ENCODE measurements at regions not wholly inside any gene's neighbourhood (a gene's known extent, or its start where the extent isn't known, plus 50 kb on each side); places are given as distances from the start of the nearest gene placed in this dataset.

DNA sequence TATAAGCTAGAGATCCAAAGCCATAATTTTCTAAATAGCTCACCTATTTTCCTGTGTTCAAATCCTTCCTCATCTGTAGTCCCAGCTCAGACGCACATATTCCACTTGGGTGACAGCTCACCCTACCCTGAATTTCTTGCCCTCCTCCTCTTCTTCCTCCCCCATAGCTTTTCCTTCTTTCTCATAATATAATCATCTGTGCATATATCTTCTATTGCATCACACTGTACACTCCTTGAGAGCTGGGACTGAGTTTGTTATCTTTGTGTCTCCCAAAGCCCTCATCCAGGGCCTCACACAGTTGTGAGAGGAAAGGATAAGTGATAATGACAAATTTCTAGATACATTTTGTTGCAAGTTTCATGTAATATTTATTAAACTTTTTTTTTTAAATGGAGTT lies 55.9 kb upstream of the RTN4 start:
- Histone ChIP-seq H3K9ac (ENCODE audit: low read depth, low read length, poor library complexity, severe bottlenecking) (no peak overlapping the region), H2AFZ (ENCODE audit: low read length) (no peak overlapping the region), H3K9me2 (replicated peaks; ENCODE audit: low read depth, low read length) (no peaks in the 10 kb centered on the region), H3K36me3 (ENCODE audit: insufficient read depth, low read length) (no peaks in the 10 kb centered on the region), H3K4me3 (ENCODE audit: low read length, poor library complexity, severe bottlenecking) (no peak overlapping the region), H3F3A (ENCODE audit: low read depth) (no peaks in the 10 kb centered on the region), H3K9me3 (ENCODE audit: insufficient read depth, low read depth, low read length) (no peaks in the 10 kb centered on the region), H4K20me1 (ENCODE audit: insufficient read depth, low read length, poor library complexity, severe bottlenecking) (no peaks in the 10 kb centered on the region), H3K4me2 (ENCODE audit: low read depth, low read length, poor library complexity, severe bottlenecking) (no peak overlapping the region), H3K79me2 (ENCODE audit: insufficient read depth, low read length) (no peaks in the 10 kb centered on the region), H3K4me1 (ENCODE audit: insufficient read depth, low read length, poor library complexity, severe bottlenecking) (peaks cover 2% of the 10 kb centered on the region), H3K27me3 (ENCODE audit: insufficient read depth, low read length, poor library complexity, severe bottlenecking) (no peaks in the 10 kb centered on the region)
- TF ChIP-seq EZH2phosphoT487 (IDR thresholded peaks at IDR 0.05; ENCODE audit: borderline replicate concordance) = no peak
- TF ChIP-seq, protein P1, sequence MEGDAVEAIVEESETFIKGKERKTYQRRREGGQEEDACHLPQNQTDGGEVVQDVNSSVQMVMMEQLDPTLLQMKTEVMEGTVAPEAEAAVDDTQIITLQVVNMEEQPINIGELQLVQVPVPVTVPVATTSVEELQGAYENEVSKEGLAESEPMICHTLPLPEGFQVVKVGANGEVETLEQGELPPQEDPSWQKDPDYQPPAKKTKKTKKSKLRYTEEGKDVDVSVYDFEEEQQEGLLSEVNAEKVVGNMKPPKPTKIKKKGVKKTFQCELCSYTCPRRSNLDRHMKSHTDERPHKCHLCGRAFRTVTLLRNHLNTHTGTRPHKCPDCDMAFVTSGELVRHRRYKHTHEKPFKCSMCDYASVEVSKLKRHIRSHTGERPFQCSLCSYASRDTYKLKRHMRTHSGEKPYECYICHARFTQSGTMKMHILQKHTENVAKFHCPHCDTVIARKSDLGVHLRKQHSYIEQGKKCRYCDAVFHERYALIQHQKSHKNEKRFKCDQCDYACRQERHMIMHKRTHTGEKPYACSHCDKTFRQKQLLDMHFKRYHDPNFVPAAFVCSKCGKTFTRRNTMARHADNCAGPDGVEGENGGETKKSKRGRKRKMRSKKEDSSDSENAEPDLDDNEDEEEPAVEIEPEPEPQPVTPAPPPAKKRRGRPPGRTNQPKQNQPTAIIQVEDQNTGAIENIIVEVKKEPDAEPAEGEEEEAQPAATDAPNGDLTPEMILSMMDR (conservative IDR thresholded peaks at IDR 0.05; ENCODE audit: low read length) = no peak

DNA sequence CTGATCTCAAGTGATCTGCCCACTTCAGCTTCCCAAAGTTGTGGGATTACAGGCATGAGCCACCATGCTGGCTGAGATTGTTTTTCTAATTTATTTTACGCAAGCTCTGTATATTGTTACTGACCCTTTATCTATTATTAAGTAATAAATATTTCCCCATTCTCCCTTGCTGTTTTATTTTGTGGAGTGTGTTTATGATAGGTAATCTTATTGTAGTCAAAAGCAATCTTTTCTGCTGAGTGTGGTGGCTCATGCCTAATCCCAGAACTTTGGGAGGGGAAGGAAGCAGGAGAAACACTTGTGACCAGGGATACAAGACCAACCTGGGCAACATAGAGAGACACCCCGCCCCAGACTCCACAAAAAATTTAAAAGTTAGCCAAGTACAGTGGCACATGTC lies 55.2 kb upstream of the RTN4 start:
- Histone ChIP-seq H3K9me3 (ENCODE audit: insufficient read depth, low read depth, low read length) (no peaks in the 10 kb centered on the region), H3K4me3 (ENCODE audit: low read length, poor library complexity, severe bottlenecking) (no peak overlapping the region), H3K9me2 (replicated peaks; ENCODE audit: low read depth, low read length) (no peaks in the 10 kb centered on the region), H3K27me3 (ENCODE audit: insufficient read depth, low read length, poor library complexity, severe bottlenecking) (no peaks in the 10 kb centered on the region), H3K36me3 (ENCODE audit: insufficient read depth, low read length) (no peaks in the 10 kb centered on the region), H3K79me2 (ENCODE audit: insufficient read depth, low read length) (no peaks in the 10 kb centered on the region), H2AFZ (ENCODE audit: low read length) (no peak overlapping the region), H3K4me2 (ENCODE audit: low read depth, low read length, poor library complexity, severe bottlenecking) (no peak overlapping the region), H4K20me1 (ENCODE audit: insufficient read depth, low read length, poor library complexity, severe bottlenecking) (no peaks in the 10 kb centered on the region), H3F3A (ENCODE audit: low read depth) (no peaks in the 10 kb centered on the region), H3K4me1 (ENCODE audit: insufficient read depth, low read length, poor library complexity, severe bottlenecking) (peaks cover 1% of the 10 kb centered on the region), H3K9ac (ENCODE audit: low read depth, low read length, poor library complexity, severe bottlenecking) (no peak overlapping the region)
- TF ChIP-seq EZH2phosphoT487 (IDR thresholded peaks at IDR 0.05; ENCODE audit: borderline replicate concordance) = no peak
- TF ChIP-seq, protein P1 (conservative IDR thresholded peaks at IDR 0.05; ENCODE audit: low read length) = no peak

DNA sequence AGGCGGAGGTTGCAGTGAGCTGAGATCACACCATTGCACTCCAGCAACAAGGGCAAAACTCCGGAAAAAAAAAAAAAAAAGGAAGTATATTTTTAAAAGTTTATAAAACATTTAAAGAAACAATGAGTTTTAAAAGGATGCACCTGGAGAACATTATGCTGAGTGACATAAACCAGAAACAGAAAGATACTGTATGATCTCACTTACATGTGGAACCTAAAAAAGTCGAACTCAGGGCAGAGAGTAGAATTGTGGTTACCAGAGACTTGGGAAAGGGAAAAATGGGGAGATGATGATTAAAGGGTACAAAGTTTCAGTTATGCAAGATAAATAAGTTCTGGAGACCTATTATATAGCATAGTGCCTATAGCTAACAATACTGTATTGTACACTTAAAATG lies 52.8 kb upstream of the RTN4 start:
- Histone ChIP-seq H3K79me2 (ENCODE audit: insufficient read depth, low read length) (no peaks in the 10 kb centered on the region), H4K20me1 (ENCODE audit: insufficient read depth, low read length, poor library complexity, severe bottlenecking) (no peaks in the 10 kb centered on the region), H3K4me2 (ENCODE audit: low read depth, low read length, poor library complexity, severe bottlenecking) (no peak overlapping the region), H2AFZ (ENCODE audit: low read length) (no peak overlapping the region), H3K9me3 (ENCODE audit: insufficient read depth, low read depth, low read length) (no peaks in the 10 kb centered on the region), H3K4me1 (ENCODE audit: insufficient read depth, low read length, poor library complexity, severe bottlenecking) (peaks cover 11% of the 10 kb centered on the region), H3K9ac (ENCODE audit: low read depth, low read length, poor library complexity, severe bottlenecking) (no peak overlapping the region), H3K27me3 (ENCODE audit: insufficient read depth, low read length, poor library complexity, severe bottlenecking) (no peaks in the 10 kb centered on the region), H3K4me3 (ENCODE audit: low read length, poor library complexity, severe bottlenecking) (no peak overlapping the region), H3K9me2 (replicated peaks; ENCODE audit: low read depth, low read length) (no peaks in the 10 kb centered on the region), H3K36me3 (ENCODE audit: insufficient read depth, low read length) (no peaks in the 10 kb centered on the region), H3F3A (ENCODE audit: low read depth) (no peaks in the 10 kb centered on the region)
- TF ChIP-seq EZH2phosphoT487 (IDR thresholded peaks at IDR 0.05; ENCODE audit: borderline replicate concordance) = no peak
- TF ChIP-seq, protein P1 (conservative IDR thresholded peaks at IDR 0.05; ENCODE audit: low read length) = no peak
